Suppressor macrophage (primary cell): ENCODE measurements at regions not wholly inside any gene's neighbourhood (a gene's known extent, or its start where the extent isn't known, plus 50 kb on each side); places are given as distances from the start of the nearest gene placed in this dataset.
"Not testable (repeated sequence)": the region's sequence is repeated elsewhere in the genome, so short reads cannot be mapped to it uniquely, and the experiment has no call there.

ENCODE experiments used
- DNase-seq, 4 experiments: peaks; one replicate each; pipeline ENCODE4 v3.0.0-alpha.2; 2020 to 2022

GRCh38 chr5:158245513-158245912 lies 386.6 kb upstream of the CLINT1 start:
- DNase-seq = no peak

GRCh38 chr5:158244882-158245281 lies 385.9 kb upstream of the CLINT1 start:
- no peak for DNase-seq

- DNase-seq = no peak
These were observed 377.8 kb upstream of the CLINT1 start for GRCh38 chr5:158236511-158237335.

GRCh38 chr5:158235159-158235547 lies 376.2 kb upstream of the CLINT1 start:
- no peak for DNase-seq

- DNase-seq = peak; percentile 23 to 52 (median 32)
These were observed 375.6 kb upstream of the CLINT1 start for GRCh38 chr5:158234323-158235158.

GRCh38 chr5:158233735-158234322 lies 374.9 kb upstream of the CLINT1 start:
- DNase-seq = peak; percentile 17 to 58 (median 40)

- not testable (repeated sequence) for DNase-seq
These were observed 368.4 kb upstream of the CLINT1 start for GRCh38 chr5:158227314-158227713.

- no peak for DNase-seq
These were observed 367.6 kb upstream of the CLINT1 start for GRCh38 chr5:158226496-158226895.

GRCh38 chr5:158224253-158224652 lies 365.3 kb upstream of the CLINT1 start:
- DNase-seq = peak; percentile 73 to 92 (median 84)

GRCh38 chr5:158223054-158223600 lies 364.2 kb upstream of the CLINT1 start:
- DNase-seq = no peak

- DNase-seq = peak; percentile 13 to 55 (median 42)
These were observed 354.0 kb upstream of the CLINT1 start for GRCh38 chr5:158212917-158213316.

GRCh38 chr5:158212237-158212636 lies 353.3 kb upstream of the CLINT1 start:
- DNase-seq = no peak

GRCh38 chr5:158209219-158209908 lies 350.4 kb upstream of the CLINT1 start:
- peak; percentile 39 to 65 (median 59) for DNase-seq

- no peak for DNase-seq
These were observed 348.8 kb upstream of the CLINT1 start for GRCh38 chr5:158207733-158208132.

GRCh38 chr5:158205992-158206391 lies 347.0 kb upstream of the CLINT1 start:
- DNase-seq = no peak

GRCh38 chr5:158203261-158203660 lies 344.3 kb upstream of the CLINT1 start:
- DNase-seq = peak in 1 of 4 experiments; percentile 16

GRCh38 chr5:158202801-158203200 lies 343.9 kb upstream of the CLINT1 start:
- no peak for DNase-seq

GRCh38 chr5:158200619-158201018 lies 341.7 kb upstream of the CLINT1 start:
- no peak for DNase-seq

- no peak for DNase-seq
These were observed 339.7 kb upstream of the CLINT1 start for GRCh38 chr5:158198636-158199035.

GRCh38 chr5:158195416-158196210 lies 336.7 kb upstream of the CLINT1 start:
- DNase-seq = no peak

- DNase-seq = peak in 1 of 4 experiments; percentile 17
These were observed 335.6 kb upstream of the CLINT1 start for GRCh38 chr5:158194561-158194976.
